HG02840 (cell line): ENCODE measurements at regions not wholly inside any gene's neighbourhood (a gene's known extent, or its start where the extent isn't known, plus 50 kb on each side); places are given as distances from the start of the nearest gene placed in this dataset.

Experiments
- ATAC-seq: cut with Tn5 transposase; IDR thresholded peaks from one replicate; pipeline ENCODE4 v1.9.1; 2021; ENCODE audit warnings: mild to moderate bottlenecking, moderate library complexity, moderate number of reproducible peaks; ENCODE audit not compliant: unreplicated experiment, low FRiP score

GRCh38 chr20:10770753-10771152, 97.0 kb upstream of the JAG1 start:
- ATAC-seq: no peak

- ATAC-seq: no peak
Observed at GRCh38 chr20:10771435-10772140, 97.8 kb upstream of the JAG1 start.

- ATAC-seq: no peak
Observed at GRCh38 chr20:10774357-10774943, 100.7 kb upstream of the JAG1 start.

GRCh38 chr20:10777710-10778109, 103.9 kb upstream of the JAG1 start:
- ATAC-seq: no peak

GRCh38 chr20:10779911-10780310, 106.1 kb upstream of the JAG1 start:
- no peak for ATAC-seq

- ATAC-seq: no peak
Observed at GRCh38 chr20:10780901-10781300, 107.1 kb upstream of the JAG1 start.

- no peak for ATAC-seq
Observed at GRCh38 chr20:10781526-10781925, 107.7 kb upstream of the JAG1 start.

- no peak for ATAC-seq
Observed at GRCh38 chr20:10783707-10784553, 110.1 kb upstream of the JAG1 start.

GRCh38 chr20:10784554-10785183, 110.9 kb upstream of the JAG1 start:
- ATAC-seq: no peak

- no peak for ATAC-seq
Observed at GRCh38 chr20:10786678-10787077, 112.9 kb upstream of the JAG1 start.

- ATAC-seq: no peak
Observed at GRCh38 chr20:10788055-10788454, 114.3 kb upstream of the JAG1 start.

GRCh38 chr20:10788877-10789276, 115.1 kb upstream of the JAG1 start:
- no peak for ATAC-seq

GRCh38 chr20:10789386-10789785, 115.6 kb upstream of the JAG1 start:
- no peak for ATAC-seq

GRCh38 chr20:10790013-10790412, 116.2 kb upstream of the JAG1 start:
- no peak for ATAC-seq

- ATAC-seq: no peak
Observed at GRCh38 chr20:10792291-10792690, 118.5 kb upstream of the JAG1 start.

GRCh38 chr20:10793766-10794165, 120.0 kb upstream of the JAG1 start:
- ATAC-seq: no peak

GRCh38 chr20:10794765-10795164, 121.0 kb upstream of the JAG1 start:
- ATAC-seq: no peak

GRCh38 chr20:10795286-10796026, 121.7 kb upstream of the JAG1 start:
- ATAC-seq: no peak

- no peak for ATAC-seq
Observed at GRCh38 chr20:10798811-10799210, 125.0 kb upstream of the JAG1 start.

- ATAC-seq: no peak
Observed at GRCh38 chr20:10799735-10800134, 125.9 kb upstream of the JAG1 start.
